Loucy (cell line): ENCODE measurements at regions not wholly inside any gene's neighbourhood (a gene's known extent, or its start where the extent isn't known, plus 50 kb on each side); places are given as distances from the start of the nearest gene placed in this dataset.

ENCODE experiments used
- H2AFZ ChIP-seq: fragments of 200-600 bp; sonication (generic); 2 replicates; pipeline ENCODE4 v1.6.0; 2016; ENCODE audit warnings: antibody characterized with exemption, mild to moderate bottlenecking, low read length, moderate library complexity
- H3F3A ChIP-seq: fragments of 200-600 bp; 2 replicates; pipeline ENCODE4 v1.6.0; 2016; ENCODE audit warnings: antibody characterized with exemption, low read depth, mild to moderate bottlenecking
- H3K27me3 ChIP-seq: fragments of 200-600 bp; sonication (generic); 2 replicates; pipeline ENCODE4 v1.6.1; 2014; ENCODE audit warnings: low read length, mild to moderate bottlenecking; ENCODE audit not compliant: insufficient read depth, poor library complexity, severe bottlenecking
- H3K36me3 ChIP-seq: fragments of 200-600 bp; sonication (generic); 2 replicates; pipeline ENCODE4 v1.6.1; 2016; ENCODE audit warnings: low read length; ENCODE audit not compliant: insufficient read depth
- H3K4me1 ChIP-seq: fragments of 200-600 bp; sonication (generic); 2 replicates; pipeline ENCODE4 v1.5.1; 2014; ENCODE audit warnings: low read length, mild to moderate bottlenecking; ENCODE audit not compliant: insufficient read depth, poor library complexity, severe bottlenecking
- H3K4me2 ChIP-seq: fragments of 200-600 bp; sonication (generic); 2 replicates; pipeline ENCODE4 v1.6.0; 2014; ENCODE audit warnings: antibody characterized with exemption, low read length, low read depth, mild to moderate bottlenecking; ENCODE audit not compliant: poor library complexity, severe bottlenecking
- H3K4me3 ChIP-seq: fragments of 200-600 bp; sonication (generic); 2 replicates; pipeline ENCODE4 v1.5.1; 2014; ENCODE audit warnings: low read length, mild to moderate bottlenecking, mixed read lengths; ENCODE audit not compliant: poor library complexity, severe bottlenecking
- H3K79me2 ChIP-seq: fragments of 200-600 bp; sonication (generic); 2 replicates; pipeline ENCODE4 v1.6.1; 2014; ENCODE audit warnings: low read length; ENCODE audit not compliant: insufficient read depth
- H3K9ac ChIP-seq: fragments of 200-600 bp; sonication (generic); 2 replicates; pipeline ENCODE4 v1.6.0; 2014; ENCODE audit warnings: mild to moderate bottlenecking, low read depth, low read length, moderate library complexity; ENCODE audit not compliant: poor library complexity, severe bottlenecking
- H3K9me2 ChIP-seq: fragments of 200-600 bp; sonication (generic); replicated peaks from 2 replicates; pipeline ENCODE4 v1.6.1; 2016; ENCODE audit warnings: low read depth, low read length, mixed read lengths
- H3K9me3 ChIP-seq: fragments of 200-600 bp; sonication (generic); 2 replicates; pipeline ENCODE4 v1.6.1; 2014; ENCODE audit warnings: mild to moderate bottlenecking, antibody characterized with exemption, low read length, low read depth; ENCODE audit not compliant: insufficient read depth
- H4K20me1 ChIP-seq: fragments of 200-600 bp; sonication (generic); 2 replicates; pipeline ENCODE4 v1.6.0; 2014; ENCODE audit warnings: antibody characterized with exemption, low read length, mild to moderate bottlenecking; ENCODE audit not compliant: insufficient read depth, poor library complexity, severe bottlenecking
- CTCF ChIP-seq: fragments of 200-600 bp; sonication (generic); conservative IDR thresholded peaks from 2 replicates; pipeline ENCODE4 v1.5.1; 2014; ENCODE audit warnings: mild to moderate bottlenecking, antibody characterized with exemption, low read length
- EZH2phosphoT487 ChIP-seq: fragments of 200-600 bp; IDR thresholded peaks from 2 replicates; pipeline ENCODE4 v1.6.1; 2018; ENCODE audit warnings: antibody characterized with exemption, mild to moderate bottlenecking, moderate library complexity, borderline replicate concordance

GRCh38 chr12:67457778-67458665, 188.9 kb downstream of the CAND1 start:
- no peak for TF ChIP-seq EZH2phosphoT487
- TF ChIP-seq CTCF: peak; percentile 54
- no peaks in the 10 kb centered on the region for H3F3A ChIP-seq
- no peak overlapping the region for H2AFZ ChIP-seq
- no peak overlapping the region for H3K4me3 ChIP-seq
- H3K9me3 ChIP-seq: no peaks in the 10 kb centered on the region
- H3K9ac ChIP-seq: no peak overlapping the region
- no peak overlapping the region for H3K4me2 ChIP-seq
- no peaks in the 10 kb centered on the region for H3K4me1 ChIP-seq
- H3K79me2 ChIP-seq: no peaks in the 10 kb centered on the region
- H3K36me3 ChIP-seq: no peaks in the 10 kb centered on the region
- no peaks in the 10 kb centered on the region for H3K27me3 ChIP-seq
- no peaks in the 10 kb centered on the region for H3K9me2 ChIP-seq
- H4K20me1 ChIP-seq: no peaks in the 10 kb centered on the region

- no peak overlapping the region for H3K9ac ChIP-seq
- H3K9me3 ChIP-seq: no peaks in the 10 kb centered on the region
- no peaks in the 10 kb centered on the region for H3K79me2 ChIP-seq
- no peaks in the 10 kb centered on the region for H3F3A ChIP-seq
- H3K36me3 ChIP-seq: no peaks in the 10 kb centered on the region
- no peak overlapping the region for H3K4me3 ChIP-seq
- H2AFZ ChIP-seq: no peak overlapping the region
- H4K20me1 ChIP-seq: no peaks in the 10 kb centered on the region
- H3K27me3 ChIP-seq: no peaks in the 10 kb centered on the region
- no peaks in the 10 kb centered on the region for H3K4me1 ChIP-seq
- no peaks in the 10 kb centered on the region for H3K9me2 ChIP-seq
- H3K4me2 ChIP-seq: no peak overlapping the region
- TF ChIP-seq CTCF (no peak), EZH2phosphoT487 (no peak)
Measured at GRCh38 chr12:67459173-67459572, 189.4 kb upstream of the DYRK2 start.

- Histone ChIP-seq H3K4me2 (no peak overlapping the region), H3K9ac (no peak overlapping the region), H3K36me3 (no peaks in the 10 kb centered on the region), H3K79me2 (no peaks in the 10 kb centered on the region), H3K9me2 (no peaks in the 10 kb centered on the region), H3K4me3 (no peak overlapping the region), H3K27me3 (no peaks in the 10 kb centered on the region), H4K20me1 (no peaks in the 10 kb centered on the region), H3F3A (no peaks in the 10 kb centered on the region), H2AFZ (no peak overlapping the region), H3K4me1 (no peaks in the 10 kb centered on the region), H3K9me3 (no peaks in the 10 kb centered on the region)
- no peak for TF ChIP-seq EZH2phosphoT487
Measured at GRCh38 chr12:67459578-67459977, 189.0 kb upstream of the DYRK2 start.
